Hypothalamus (tissue), 51 donors: ENCODE measurements at regions not wholly inside any gene's neighbourhood (a gene's known extent, or its start where the extent isn't known, plus 50 kb on each side); places are given as distances from the start of the nearest gene placed in this dataset.
"Not testable (repeated sequence)": the region's sequence is repeated elsewhere in the genome, so short reads cannot be mapped to it uniquely, and the experiment has no call there.

Experiments used
- DNase-seq, 51 donors: peaks; one replicate each; lab custom pipeline; 2025; lab: John Stamatoyannopoulos, UW

GRCh38 chr15:58322253-58322652 is 109.5 kb upstream of the LIPC start:
- no peak for DNase-seq

GRCh38 chr15:58323321-58323720 is 108.5 kb upstream of the LIPC start:
- not testable (repeated sequence) for DNase-seq

- DNase-seq = no peak
Observed at GRCh38 chr15:58324533-58324932, 107.3 kb upstream of the LIPC start.

- no peak for DNase-seq
Observed at GRCh38 chr15:58327958-58328357, 103.8 kb upstream of the LIPC start.

GRCh38 chr15:58329211-58329610 is 102.6 kb upstream of the LIPC start:
- no peak for DNase-seq

GRCh38 chr15:58329781-58330671 is 101.8 kb upstream of the LIPC start:
- DNase-seq = no peak

GRCh38 chr15:58330741-58331559 is 100.8 kb upstream of the LIPC start:
- DNase-seq = no peak

- no peak for DNase-seq
Observed at GRCh38 chr15:58331560-58331912, 100.3 kb upstream of the LIPC start.

GRCh38 chr15:58331913-58332675 is 99.7 kb upstream of the LIPC start:
- DNase-seq = peak; percentile 27 to 94 (median 72)

- peak in 1 of 51 donors; percentile 33 for DNase-seq
Observed at GRCh38 chr15:58332676-58333400, 99.0 kb upstream of the LIPC start.

GRCh38 chr15:58334803-58335202 is 97.0 kb upstream of the LIPC start:
- DNase-seq = no peak

- DNase-seq = no peak
Observed at GRCh38 chr15:58336161-58336560, 95.6 kb upstream of the LIPC start.

GRCh38 chr15:58340176-58340575 is 91.6 kb upstream of the LIPC start:
- DNase-seq = no peak

- DNase-seq = no peak
Observed at GRCh38 chr15:58342508-58342907, 89.3 kb upstream of the LIPC start.

- DNase-seq = no peak
Observed at GRCh38 chr15:58344213-58345070, 87.3 kb upstream of the LIPC start.

- DNase-seq = no peak
Observed at GRCh38 chr15:58346361-58346760, 85.4 kb upstream of the LIPC start.

- no peak for DNase-seq
Observed at GRCh38 chr15:58348095-58348812, 83.5 kb upstream of the LIPC start.

- no peak for DNase-seq
Observed at GRCh38 chr15:58352026-58352929, 79.5 kb upstream of the LIPC start.
